Lower leg skin (tissue), 3 donors: ENCODE measurements at regions not wholly inside any gene's neighbourhood (a gene's known extent, or its start where the extent isn't known, plus 50 kb on each side); places are given as distances from the start of the nearest gene placed in this dataset.

Source experiments
- CTCF ChIP-seq, 3 donors: fragments of 450-650 bp; IDR thresholded peaks; one replicate each; pipeline ENCODE4 v1.5.1; 2016; ENCODE audit warnings: antibody characterized with exemption in 3 of 3, mild to moderate bottlenecking in 3 of 3, moderate library complexity in 2 of 3
- POLR2A ChIP-seq, 2 donors: fragments of 450-650 bp; IDR thresholded peaks; one replicate each; pipeline ENCODE4 v1.6.1; 2016 to 2017; ENCODE audit warnings: antibody characterized with exemption in 2 of 2, mild to moderate bottlenecking in 1 of 2, moderate library complexity in 1 of 2

- TF ChIP-seq CTCF (IDR thresholded peaks at IDR 0.05): no peak
- TF ChIP-seq POLR2A (IDR thresholded peaks at IDR 0.05): no peak
Measured at GRCh38 chr5:27963050-27963783, 924.8 kb upstream of the CDH9 start.
